ENCODE measurements at regions not wholly inside any gene's neighbourhood (a gene's known extent, or its start where the extent isn't known, plus 50 kb on each side); places are given as distances from the start of the nearest gene placed in this dataset.

GRCh38 chr10:57096044-57096443 is 735.0 kb upstream of the ZWINT start (continued):
- no peak for TF ChIP-seq BMI1 (IDR thresholded peaks at IDR 0.05; ENCODE audit: borderline replicate concordance)
- no peak for TF ChIP-seq TCF7 (IDR thresholded peaks at IDR 0.05; ENCODE audit: borderline replicate concordance)

- RAD21 ChIA-PET (ENCODE audit: unreplicated experiment), result no interaction called here
- Histone ChIP-seq H3K4me3 (no peak overlapping the region), H4K20me1 (ENCODE audit: control insufficient read depth, insufficient read depth) (no peaks in the 10 kb centered on the region), H3K4me1 (ENCODE audit: control insufficient read depth, insufficient read depth, low read length) (no peaks in the 10 kb centered on the region), H3K79me2 (ENCODE audit: control insufficient read depth, insufficient read depth, low read length) (no peaks in the 10 kb centered on the region), H3K4me2 (ENCODE audit: control insufficient read depth, insufficient read depth) (no peak overlapping the region), H2AFZ (ENCODE audit: control insufficient read depth, low read depth, low read length) (no peak overlapping the region), H3K27ac (ENCODE audit: control insufficient read depth, insufficient read depth) (no peak overlapping the region), H3K9ac (ENCODE audit: control insufficient read depth, insufficient read depth, low read length) (no peak overlapping the region), H3K27me3 (replicated peaks in 1 of 2; ENCODE audit: control insufficient read depth in 2 of 2, insufficient read depth in 2 of 2, low read length in 1 of 2) (no peaks in the 10 kb centered on the region), H3K36me3 (ENCODE audit: control insufficient read depth in 2 of 2, insufficient read depth in 2 of 2, low read length in 1 of 2) (no peaks in the 10 kb centered on the region), H3K9me3 (replicated peaks; ENCODE audit: control insufficient read depth, insufficient read depth, low read length) (no peaks in the 10 kb centered on the region)
- TF ChIP-seq SUPT20H (IDR thresholded peaks at IDR 0.05; ENCODE audit: borderline replicate concordance, control insufficient read depth, low read depth, low read length), result no peak
- TF ChIP-seq ZBTB11 (CRISPR knock-in tag; IDR thresholded peaks at IDR 0.05), result no peak
- TF ChIP-seq SPI1 (IDR thresholded peaks at IDR 0.05; ENCODE audit: borderline replicate concordance, insufficient read depth, low read depth, low read length), result no peak
- TF ChIP-seq SUZ12 (IDR thresholded peaks at IDR 0.05; ENCODE audit: unreplicated experiment), result no peak
- no peak for TF ChIP-seq FOXK2 (IDR thresholded peaks at IDR 0.05)
- no peak for TF ChIP-seq HSF1 (IDR thresholded peaks at IDR 0.05; ENCODE audit: low read depth, low read length)
- TF ChIP-seq MLLT1 (IDR thresholded peaks at IDR 0.05), result no peak
- TF ChIP-seq IRF4 (IDR thresholded peaks at IDR 0.05; ENCODE audit: low read depth, low read length), result no peak
- TF ChIP-seq ATF3 (IDR thresholded peaks at IDR 0.05; ENCODE audit: borderline replicate concordance, extremely low read depth, low read depth, low read length), result no peak
- intact Hi-C loops (cut with micrococcal nuclease; ENCODE audit: unreplicated experiment) (no loop called here), in situ Hi-C loops (cut with MboI) (no loop called here)
- FAIRE-seq (no peak), DNase-seq (ENCODE audit: low read depth, low spot score) (no peak), ATAC-seq (no peak)
- 39% methylated on average over 7 of the region's 7 CpGs for WGBS (ENCODE audit: insufficient coverage, insufficient replicate concordance, low lambda C conversion rate, missing lambda C conversion rate)
- SMC1A ChIA-PET (ENCODE audit: uncharacterized antibody, unreplicated experiment), result no interaction called here
- CTCF ChIA-PET, result no interaction called here
- no TSS peak for BruUV-seq (replicated peaks)
- POLR2A ChIA-PET, result no interaction called here
Measured at GRCh38 chr10:57094965-57095364, 733.9 kb upstream of the ZWINT start.

Data from GM12878 (cell line).